ENCODE measurements at regions not wholly inside any gene's neighbourhood (a gene's known extent, or its start where the extent isn't known, plus 50 kb on each side); places are given as distances from the start of the nearest gene placed in this dataset.

DNA sequence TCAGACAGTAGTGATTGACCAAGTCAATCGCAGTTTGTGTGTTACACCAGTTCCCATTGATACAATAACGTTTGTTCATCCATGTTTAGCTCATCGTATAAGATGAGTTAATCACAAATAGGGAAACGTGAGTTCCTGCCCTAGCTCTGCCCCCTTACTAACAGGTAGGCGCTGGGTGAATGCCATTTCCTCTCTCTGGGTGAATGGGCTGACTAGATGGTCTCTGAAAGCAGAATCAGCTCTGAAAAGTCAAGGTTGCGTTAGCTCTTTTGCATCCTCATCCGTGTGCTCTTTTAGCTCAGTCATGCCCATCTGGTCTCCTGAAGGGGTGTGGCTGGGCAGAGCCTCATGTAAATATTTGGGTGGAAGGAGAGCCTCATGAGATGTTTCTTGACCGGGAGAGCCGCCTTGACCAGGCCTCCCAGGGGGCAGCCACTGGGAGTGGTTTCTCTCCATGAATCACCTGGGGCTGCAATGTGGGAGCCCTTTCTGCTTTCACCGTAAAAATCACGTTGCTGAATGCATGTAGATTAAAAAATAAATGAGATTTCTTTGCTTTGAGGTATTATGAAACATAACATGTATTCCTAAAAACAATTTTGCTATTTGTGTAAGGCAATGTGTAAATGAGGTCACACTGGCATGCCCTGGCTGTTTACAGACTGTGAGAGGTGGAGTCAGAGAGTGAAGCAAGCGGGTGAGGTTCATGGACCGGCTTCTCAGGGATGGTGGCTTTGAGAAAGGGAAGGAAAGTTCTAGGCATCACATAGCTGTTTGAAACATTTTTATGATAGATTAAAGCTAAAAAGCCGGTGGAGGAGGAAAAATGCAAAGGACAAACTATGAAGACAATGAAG, 108.4 kb upstream of the RASGRP1 start:
- DNase-seq: no peak

DNA sequence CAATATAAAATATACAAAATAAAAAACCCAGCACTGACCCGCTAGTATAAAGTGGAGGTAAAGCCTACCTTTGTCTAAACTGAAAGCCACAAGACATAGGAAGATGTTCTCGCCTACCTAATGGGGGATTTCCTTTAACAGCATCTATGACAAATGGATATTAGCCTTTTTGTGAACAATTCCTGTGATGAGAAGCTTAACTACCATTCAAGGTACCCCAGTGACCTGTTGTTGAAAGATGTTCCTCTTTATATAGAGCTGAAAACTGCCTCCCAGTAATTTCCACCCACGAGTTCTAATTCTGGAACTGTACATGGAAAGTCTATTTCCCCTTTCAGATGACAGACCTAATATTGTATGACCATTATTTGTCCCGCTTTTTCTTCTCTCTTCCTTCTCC, 109.8 kb upstream of the RASGRP1 start:
- DNase-seq: no peak

DNA sequence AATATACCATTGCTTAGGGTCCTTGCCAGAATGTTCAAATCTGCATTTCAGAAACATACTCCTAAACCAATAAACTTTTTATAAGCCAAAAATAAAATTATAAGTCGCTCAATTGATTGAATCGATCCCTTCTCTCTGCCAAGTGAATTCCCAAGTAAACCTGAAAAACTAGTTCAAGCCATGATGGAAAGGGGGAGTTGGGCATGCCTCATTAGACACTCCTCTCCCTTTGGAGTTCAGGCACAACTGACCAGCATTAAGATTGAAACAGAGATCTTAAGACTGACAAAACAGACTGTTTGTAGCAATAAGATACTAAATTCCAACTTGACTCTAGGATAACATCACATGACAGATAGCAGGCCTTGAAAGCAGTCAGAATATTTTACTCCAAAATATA, 113.7 kb upstream of the RASGRP1 start:
- no peak for DNase-seq

DNA sequence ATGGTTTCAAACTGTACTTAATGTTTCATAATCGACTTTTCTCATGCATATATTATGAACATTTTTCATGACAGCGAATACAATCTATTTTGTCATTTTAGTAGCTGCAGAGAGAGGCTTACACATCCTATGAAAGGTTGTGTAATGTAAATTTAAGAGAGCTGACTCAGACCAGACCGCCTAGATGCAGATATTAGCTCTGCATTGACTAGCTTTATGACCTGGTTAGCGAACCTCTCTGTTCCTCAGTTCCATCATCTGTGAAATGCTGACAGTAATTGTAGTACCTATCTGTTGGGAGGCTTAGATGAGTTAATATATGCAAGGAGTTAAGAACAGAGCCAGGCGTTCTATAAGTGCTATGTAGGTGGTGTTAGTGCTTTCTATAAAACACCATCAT, 116.2 kb upstream of the RASGRP1 start:
- no peak for DNase-seq

DNA sequence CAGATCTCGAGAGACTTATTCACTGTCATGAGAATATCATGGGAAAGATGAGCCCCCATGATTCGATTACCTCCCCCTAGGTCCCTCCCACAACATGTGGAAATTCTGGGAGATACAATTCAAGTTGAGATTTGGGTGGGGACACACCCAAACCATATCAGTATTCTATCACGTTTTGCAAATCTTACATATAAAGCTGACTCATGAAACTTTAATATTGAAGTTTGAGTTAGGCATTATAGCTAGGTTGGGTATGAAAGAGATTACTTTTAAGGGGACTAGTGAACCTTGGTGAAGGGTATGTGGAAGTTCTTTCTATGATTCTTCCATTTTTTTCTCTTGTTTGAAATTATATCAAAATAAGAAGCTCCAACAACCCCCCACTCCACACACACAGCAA, 117.7 kb upstream of the RASGRP1 start:
- no peak for DNase-seq

DNA sequence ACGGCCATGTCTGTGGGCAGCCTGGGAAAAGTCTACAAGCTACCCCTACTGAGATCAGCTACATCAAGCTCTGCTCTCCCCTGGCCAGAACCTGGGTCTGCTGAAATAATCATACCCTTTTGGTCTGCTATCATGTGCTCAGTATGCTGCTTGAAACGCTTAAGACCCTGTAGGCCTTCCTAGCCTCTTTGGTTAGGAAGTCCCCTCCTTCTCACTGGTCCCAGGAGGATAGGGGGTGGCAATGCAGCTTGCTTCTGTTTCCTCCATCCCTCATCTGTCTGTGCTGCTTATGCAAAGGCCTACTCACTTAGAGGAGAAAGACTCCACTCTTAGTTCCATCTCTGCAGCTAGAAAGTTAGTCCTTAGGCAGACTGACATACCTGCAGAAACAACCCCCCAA, 118.2 kb upstream of the RASGRP1 start:
- DNase-seq: no peak

DNA sequence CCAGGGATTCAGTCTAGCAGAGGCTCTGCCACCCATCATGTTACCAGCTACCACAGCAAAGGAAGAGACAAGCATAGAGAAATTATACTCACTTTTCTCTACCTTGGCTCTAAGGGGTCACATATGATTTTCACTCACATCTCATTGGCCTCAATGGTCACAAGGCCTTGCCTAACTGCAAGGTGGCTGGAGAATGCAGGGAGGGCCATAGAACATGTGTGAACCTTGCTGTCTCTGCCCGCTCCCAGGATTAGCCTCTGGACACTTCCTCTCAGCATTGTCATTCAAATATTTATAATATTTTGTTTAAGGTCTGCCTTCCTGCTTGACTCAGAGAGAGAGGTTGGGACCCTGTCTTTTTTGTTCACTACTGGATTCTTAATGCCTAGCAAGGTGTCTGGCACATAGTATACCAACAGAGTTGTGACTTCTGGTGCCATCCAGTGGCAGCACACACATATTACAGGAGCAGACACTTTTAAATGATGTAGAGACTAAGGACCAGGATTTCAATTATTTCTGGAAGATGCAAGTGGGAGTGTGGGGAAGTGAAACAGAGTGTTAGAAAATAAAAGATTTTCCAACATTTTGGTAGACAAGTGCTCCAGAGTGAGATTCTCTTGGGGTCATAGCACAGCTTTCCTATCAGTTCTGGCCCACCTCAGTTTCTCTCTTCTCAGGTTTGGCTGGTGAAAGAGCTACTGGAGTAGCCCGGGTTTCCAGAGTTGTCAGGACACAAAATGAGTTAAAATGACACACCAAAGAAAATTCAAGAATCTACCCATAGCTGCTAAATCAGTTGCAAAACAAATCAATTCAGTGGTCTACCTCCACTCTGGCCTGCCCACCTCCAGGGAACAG, 119.0 kb upstream of the RASGRP1 start:
- DNase-seq: peak; percentile 28

DNA sequence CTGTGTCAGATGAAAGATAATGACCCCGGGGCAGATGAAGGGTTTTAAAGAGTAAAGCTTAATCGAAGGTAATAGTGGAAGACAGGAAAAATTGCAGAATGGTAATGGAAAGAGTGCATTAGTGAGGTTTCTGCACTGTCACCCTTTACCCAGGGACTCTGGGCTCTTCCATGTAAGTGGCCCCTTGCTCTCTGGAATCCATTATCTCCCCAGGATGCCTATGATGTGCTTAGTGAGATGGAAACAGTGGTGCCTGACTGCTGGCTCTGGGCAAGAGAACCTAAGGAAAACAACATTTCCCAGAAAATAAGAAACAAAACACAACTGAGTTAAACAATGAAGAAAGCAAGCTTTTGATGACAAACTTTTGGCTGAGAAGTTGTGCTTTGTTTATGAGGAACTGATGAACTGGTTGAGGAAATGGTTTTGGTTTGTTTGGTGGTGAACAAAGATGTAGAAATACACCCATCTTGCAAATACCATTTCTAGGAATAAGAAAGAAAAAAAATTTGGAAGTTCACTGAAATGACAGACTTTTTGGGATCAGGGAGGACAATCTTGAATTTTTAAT, 119.9 kb upstream of the RASGRP1 start:
- no peak for DNase-seq

DNA sequence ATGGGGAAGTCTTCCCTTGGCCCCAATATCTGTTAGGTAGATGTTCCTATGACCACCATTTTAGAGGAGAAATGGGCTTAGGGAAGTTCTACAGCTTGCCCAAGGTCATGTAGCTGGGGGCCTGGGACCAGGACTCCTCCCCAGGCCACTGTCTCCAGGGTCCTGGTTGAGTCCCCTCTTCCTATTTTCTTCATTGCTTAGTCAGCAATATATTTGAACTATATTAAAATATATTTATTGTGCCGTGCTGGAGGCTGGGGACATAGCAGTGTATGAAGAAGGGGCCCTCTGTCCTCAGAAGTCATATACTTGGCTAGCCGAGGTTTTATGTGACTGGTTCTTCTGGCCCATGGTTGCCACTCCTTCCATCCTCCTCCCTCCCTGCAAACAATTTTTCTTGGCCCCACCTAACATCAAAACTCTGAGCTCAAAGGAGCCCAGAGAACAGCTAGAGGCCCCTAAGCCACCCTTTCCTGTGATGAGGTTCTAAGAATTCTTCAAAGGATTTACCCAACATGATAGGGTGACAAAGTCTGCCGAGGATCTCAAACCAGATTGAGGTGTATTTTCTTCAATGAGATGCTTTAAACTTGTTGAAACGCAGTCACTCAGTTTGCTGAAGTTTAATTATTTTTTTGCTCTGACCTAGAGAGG, 121.2 kb upstream of the RASGRP1 start:
- DNase-seq: no peak

DNA sequence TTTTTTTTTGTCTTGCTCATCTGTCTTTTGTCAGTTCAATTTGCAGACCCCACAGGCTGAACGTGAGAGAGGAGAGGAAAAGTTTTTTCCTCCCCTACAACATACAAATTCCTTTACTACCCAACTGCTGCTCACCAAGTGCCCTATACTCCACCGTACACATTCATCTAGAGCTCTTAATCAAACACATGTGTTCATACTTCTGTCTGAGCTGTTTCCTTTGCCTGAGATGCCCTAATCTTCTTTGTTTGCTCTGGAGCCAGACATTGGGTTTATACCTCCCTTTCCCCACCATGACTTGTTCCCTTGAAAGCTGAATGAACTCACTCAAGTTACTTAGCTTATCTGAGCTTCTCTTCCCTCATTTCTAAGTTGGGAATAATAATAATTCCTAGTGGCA, 122.7 kb upstream of the RASGRP1 start:
- no peak for DNase-seq

DNA sequence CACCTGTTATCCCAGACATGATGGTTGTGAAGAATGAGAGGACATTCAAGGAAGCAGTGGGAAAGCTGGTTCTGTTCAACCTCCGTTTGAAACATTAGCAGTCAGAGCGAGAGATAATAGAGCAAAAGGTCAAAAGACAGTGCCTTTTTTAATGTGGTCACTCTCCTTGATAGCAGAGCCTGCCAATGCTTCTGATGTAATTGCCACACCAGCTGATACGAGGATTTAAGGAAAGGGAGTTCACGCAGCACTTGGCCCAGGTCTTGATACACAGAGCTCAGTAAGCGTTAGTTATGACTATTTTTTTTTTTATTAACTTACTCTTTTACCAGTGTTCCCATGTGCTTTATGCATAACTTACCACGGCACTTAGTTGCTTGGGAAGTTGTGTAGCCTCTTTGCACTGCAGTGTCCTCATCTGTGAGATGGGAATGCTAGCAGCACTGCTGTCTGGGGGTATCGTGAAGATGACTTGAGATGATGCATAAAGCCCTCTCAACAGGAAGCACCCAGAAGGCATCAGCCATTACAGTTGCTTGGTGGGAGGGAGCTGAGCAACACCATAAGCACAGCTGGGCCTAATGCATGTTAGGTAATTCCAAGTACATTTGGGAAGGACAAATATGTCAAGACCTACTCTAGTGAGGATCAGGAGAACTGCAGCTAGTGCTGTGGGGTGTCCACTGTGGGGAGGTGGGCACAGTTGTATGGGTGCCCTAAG, 123.3 kb upstream of the RASGRP1 start:
- DNase-seq: no peak

DNA sequence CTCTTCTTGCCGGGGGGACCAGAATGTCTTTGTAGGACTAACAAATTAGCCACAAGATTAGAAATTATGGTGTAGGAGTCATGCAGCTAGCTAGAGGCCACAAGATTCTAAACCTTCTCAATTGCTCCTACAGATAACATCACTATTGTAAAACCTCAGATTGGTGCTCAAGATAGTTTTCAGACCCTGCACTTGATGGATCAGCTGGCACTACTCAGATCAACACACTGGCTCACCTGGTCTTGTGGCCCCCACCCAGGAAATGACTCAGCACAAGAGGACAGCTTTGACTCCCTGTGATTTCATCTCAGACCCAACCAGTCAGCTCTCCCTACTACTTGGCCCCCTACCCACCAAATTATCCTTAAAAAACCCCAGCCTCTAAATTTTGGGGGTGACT, 124.1 kb upstream of the RASGRP1 start:
- DNase-seq: no peak

DNA sequence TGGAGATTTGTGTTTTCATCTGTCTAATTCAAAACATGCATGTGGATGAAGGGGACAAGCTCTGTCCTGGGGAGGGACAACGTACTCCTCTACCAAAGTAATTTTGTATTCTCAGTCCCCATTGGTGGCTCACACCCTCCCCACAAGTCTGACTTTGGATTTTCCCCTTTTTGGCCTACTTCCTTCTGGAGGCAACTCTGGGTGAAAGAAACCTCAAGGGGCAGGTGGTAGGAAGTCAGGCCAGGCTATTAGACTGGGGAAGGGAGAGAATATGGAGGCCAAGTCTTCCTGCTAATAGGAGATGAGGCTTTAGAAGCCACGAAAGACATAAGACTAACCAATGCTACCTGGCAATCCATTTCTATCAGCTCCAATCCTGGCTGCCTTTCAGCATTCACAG, 124.9 kb upstream of the RASGRP1 start:
- no peak for DNase-seq

DNA sequence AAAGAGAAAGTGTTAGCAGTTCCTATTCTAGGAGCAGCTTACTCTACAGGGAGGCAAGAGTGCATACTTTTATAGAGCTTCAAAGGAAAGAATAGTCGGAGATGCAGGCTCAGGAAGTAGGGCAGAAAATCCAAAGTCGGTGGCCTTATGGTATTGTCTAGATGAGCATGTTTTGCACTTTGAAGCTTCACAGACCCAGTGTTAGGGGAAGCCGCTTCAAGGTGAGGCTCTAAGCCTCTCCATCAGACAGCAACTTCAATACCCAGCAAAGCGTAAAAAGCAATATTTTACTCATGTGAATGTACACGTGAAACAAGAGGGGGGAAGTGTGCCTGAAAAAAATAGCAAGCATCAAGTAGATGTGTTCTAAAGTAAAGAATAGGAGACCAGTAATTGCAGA, 125.6 kb upstream of the RASGRP1 start:
- DNase-seq: no peak

DNA sequence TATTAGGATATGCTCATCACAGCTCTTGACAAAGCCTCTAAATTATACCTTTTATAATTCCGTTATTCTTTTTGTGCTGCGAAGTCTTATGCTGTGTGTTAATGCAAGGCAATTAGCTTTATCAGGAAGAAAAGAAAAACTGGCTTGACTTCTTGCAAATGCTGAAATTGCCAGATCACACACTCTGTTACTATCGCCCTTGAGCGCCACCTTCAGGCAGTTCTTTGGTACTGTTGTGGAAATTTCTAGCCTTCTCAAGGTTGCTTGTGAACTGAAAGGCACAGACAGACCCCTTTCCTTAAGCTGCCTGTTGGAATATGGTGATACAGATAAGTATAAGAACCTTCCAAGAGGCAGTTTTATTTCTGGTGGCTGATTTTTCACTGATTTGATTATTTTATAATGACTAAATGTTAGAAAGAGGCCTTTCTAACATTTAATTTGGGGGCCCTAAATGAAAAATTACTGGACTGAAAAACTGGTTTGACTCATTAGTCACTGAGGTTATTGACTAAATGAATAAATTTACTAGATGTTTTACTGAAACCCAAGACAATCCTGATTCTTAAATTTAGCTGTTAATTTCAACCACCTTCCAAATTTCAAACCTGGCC, 126.2 kb upstream of the RASGRP1 start:
- DNase-seq: peak; percentile 39

DNA sequence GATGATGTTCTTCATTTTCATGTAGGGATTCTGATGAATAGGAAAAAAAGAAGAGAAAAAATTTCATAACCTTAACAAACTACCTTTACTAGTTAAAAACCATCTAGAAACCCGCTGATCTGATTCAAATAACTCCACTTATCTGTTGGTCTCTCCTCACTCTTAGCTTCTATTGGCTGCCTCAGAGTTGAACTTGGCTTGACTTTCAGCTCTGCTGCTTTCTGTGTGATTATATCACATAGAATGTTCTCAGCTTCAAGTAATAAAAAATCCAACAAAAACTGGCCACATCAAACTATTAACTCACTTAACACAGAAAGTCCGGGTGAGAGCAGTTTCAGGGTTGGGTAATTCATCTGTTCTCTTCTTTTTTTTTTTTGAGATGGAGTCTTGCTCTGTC, 126.8 kb upstream of the RASGRP1 start:
- DNase-seq: no peak

DNA sequence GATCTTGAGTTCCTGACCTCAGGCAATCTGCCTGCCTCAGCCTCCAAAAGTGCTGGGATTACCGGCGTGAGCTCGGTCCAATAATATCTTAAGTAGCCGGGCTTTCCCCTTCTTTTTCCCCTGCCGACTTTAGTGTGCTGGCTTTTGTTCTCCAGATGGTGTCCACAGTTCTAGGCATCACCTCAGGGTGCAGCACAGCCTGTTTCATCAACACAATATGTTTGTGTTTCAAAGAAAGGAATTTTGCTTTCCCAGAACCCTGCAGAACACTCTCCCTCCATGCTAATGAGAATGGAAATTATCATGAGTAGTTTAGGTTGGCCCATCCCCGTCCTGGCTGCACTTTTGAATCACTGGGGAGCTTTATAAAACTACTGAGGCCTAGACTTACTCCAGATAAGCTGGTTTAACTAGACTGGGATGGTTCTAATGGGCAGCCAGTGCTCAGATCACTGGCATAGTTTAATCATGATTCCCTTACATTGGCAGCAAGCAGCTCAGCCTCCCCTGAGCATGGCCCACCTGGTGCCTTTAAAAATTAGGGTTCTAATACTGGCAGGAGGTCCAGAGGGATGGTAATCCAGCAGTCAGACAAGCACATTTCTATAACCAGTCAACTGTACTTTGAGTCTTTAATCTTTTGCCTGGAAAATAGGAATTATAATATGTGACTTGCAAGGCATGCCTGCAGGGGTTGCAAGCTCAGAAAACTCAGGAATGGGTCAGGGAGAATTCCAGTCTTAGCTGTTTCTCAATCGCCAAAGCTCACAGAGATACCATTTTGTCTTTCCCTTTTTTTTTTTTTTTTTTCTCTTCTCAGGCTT, 127.6 kb upstream of the RASGRP1 start:
- no peak for DNase-seq

DNA sequence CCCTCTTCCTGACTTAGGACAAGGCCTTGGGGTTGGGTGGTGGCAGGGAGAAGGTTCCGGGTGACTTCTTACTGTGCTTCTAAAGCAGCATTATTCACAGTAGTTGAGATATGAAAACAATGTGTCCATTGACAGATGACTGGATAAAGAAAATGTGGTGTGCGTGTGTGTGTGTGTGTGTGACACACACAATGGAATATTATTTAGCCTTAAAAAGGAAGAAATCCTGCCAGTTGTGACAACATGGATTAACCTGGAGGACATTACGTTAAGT, 128.1 kb upstream of the RASGRP1 start:
- no peak for DNase-seq

DNA sequence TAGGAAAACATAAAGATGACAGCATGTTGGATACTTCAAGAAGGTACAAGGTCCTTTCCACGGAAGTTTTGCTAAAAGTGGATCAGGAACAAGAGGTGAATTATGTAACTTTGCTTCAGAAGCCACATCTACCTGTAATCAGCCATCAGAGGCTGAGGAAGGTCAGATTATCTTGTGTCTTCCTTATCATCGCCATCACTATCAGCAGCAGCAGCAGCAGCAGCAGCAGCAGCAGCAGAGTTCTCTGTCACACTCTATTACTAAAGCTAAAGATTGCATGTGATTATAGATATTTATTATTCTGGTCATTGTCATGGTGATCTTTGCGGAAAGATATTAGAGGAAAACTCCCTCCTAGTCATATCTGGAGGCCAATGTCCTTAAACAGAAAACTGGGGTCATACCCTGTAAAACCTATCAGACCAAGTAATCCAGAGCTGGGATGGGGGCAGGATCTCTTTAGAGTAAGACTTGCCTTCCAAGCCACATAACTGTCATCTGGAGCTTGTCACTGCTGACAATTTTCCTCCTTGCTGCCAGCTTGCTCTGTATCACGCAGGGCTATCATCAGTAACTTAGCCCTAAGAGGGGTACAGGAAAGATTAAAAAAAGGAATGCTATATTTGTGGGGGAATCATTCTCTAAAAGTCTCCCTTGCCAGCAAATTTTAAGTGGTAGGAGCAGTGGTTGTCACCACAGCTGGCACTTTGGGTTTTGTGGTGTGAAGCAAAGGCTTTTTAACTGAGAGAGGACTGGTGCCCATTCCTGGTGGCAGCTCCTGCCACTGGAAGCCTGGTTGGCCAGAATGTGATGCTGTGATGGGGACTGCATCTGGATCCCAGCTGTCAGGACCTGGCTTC, 130.9 kb upstream of the RASGRP1 start:
- no peak for DNase-seq
